ENCODE measurements at regions not wholly inside any gene's neighbourhood (a gene's known extent, or its start where the extent isn't known, plus 50 kb on each side); places are given as distances from the start of the nearest gene placed in this dataset.

- no peak for DNase-seq (ENCODE audit: low spot score)
Observed at GRCh38 chr9:105861972-105862371, 167.6 kb downstream of the TMEM38B start.

GRCh38 chr9:105864248-105864898 lies 170.0 kb downstream of the TMEM38B start:
- no peak for DNase-seq (ENCODE audit: low spot score)

DNA sequence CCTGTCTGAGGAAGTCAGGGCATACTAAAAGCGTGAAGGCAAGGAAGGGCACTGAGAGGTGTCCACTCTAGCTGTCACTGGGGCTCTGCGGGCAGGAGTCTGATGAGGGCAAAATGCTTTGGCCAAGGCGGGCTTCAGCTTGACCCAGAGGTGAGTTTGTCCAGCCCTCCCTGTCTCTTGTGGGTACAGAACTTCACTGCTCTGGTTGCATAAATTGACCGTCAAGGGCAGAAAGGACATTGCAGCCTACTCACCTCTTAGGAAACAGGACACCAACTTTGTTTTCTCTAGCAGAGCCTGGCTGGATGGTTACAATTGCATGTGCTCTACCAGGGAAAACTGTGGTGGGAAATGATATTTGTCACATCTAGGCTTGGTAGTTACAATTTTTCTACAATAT lies 170.9 kb downstream of the TMEM38B start:
- DNase-seq (ENCODE audit: low spot score): no peak

GRCh38 chr9:105871540-105871939 lies 177.2 kb downstream of the TMEM38B start:
- DNase-seq (ENCODE audit: low spot score): no peak

DNA sequence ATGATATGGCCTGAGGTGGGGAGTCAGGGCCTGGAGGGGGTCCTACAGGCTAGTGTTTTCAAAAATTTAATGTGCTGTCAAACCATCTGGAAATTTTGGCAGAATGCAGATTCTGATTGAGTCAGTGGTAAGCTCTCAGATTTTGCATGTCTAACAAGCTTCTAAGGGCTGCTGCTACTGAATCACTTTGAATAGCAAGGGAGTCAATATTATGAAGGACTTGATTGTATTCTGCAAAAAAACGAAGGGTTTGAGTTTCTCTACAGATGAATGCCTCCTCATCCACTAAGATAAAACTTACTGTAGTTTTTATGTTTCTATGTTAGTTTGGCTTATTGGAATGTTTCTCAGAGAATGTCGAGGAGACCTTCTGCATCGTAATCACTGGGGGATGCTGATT lies 179.5 kb downstream of the TMEM38B start:
- DNase-seq (ENCODE audit: low spot score): no peak

- no peak for DNase-seq (ENCODE audit: low spot score)
Observed at GRCh38 chr9:105877721-105878120, 183.4 kb downstream of the TMEM38B start.

- DNase-seq (ENCODE audit: low spot score): no peak
Observed at GRCh38 chr9:105879181-105879580, 184.8 kb downstream of the TMEM38B start.

GRCh38 chr9:105880517-105880916 lies 186.2 kb downstream of the TMEM38B start:
- DNase-seq (ENCODE audit: low spot score): no peak

GRCh38 chr9:105881021-105881420 lies 186.7 kb downstream of the TMEM38B start:
- no peak for DNase-seq (ENCODE audit: low spot score)

DNA sequence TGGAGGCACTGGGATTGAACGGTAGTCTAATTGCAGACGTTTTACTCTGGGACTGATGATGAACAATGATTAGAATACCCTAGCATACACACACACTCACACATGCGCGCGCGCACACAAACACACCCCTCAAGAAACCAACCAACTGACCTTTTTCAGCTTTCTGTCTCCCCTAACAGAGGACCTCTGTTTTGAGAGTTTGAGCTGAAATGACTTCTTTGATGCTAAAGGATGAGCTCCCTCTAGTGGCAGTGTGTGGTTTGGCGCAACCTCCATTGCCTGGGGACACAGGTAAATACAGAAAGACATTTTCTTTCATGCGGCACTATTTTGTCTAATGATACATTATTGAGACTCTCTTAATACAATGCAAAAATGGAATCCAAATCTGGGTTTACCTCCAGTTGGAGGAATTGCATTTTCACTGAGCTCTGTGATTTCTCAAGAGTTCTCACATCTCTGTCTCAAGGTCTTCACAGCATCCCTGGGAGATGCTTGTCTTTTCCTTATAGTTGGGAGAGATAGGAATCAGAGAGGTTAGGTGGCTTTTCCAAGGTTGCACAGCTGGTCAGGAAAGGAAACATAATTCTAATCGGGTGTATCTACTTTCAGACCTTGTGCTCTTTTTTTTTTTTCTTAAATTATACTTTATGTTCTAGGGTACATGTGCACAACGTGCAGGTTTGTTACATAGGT lies 187.5 kb downstream of the TMEM38B start:
- peak; percentile 96 for DNase-seq (ENCODE audit: low spot score)

DNA sequence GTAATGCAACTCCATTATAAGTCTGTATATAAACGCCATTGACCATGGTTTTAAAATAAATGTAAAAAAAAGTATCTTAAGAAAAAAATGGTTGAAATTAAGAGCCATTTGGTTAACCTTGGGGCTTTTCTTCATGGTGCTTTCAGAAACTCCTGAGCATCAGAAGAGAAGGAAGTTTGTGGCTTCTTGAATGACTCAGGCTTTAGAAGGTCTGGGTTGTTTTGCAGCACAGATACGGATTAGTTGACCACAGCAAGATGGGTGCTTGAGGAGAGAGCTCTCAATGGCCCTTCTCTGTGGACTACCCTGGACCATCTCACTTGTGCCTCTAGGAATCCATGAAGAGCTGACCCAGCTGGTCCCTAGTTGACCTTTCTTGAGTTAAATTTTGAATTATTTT lies 189.5 kb downstream of the TMEM38B start:
- DNase-seq (ENCODE audit: low spot score): no peak

DNA sequence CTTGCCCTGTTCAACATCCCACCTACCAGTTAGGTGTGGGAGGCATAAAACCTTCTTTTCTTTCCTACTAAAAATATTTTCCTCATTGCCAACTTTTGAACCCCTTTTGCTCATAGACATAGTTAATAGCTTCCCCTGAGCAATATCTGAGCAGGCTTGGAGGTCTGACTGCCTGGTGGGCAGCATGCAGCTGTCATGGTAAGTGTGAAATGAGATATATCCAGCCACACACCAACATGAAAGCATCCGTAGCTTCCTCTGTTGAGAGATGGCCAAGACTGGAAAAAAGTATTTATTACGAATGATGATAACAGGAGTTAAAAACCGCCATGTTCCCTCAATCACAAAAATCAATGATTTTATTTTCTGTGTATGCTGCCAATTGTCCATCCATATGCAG lies 190.1 kb downstream of the TMEM38B start:
- DNase-seq (ENCODE audit: low spot score): no peak

DNA sequence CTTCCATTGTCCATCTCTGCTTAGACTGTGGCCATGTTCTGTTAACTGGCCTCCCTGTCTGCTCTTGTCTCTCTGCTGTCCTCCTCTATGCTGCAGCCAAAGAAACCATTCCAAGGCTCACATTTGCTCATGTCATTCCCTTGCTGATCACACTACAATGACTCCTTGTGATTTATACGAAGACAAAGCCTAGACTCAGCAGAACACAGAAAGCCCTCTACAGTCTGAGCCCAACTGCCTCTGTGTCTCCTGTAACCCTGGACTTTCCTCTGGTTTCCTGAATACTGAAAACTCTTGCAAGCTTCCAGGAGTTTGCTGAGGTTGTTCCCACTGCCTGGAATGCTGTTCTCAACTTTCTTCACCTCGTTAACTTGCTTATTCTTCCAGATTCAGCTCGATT lies 191.8 kb downstream of the TMEM38B start:
- DNase-seq (ENCODE audit: low spot score): peak; percentile 97

GRCh38 chr9:105887679-105888078 lies 193.3 kb downstream of the TMEM38B start:
- no peak for DNase-seq (ENCODE audit: low spot score)

DNA sequence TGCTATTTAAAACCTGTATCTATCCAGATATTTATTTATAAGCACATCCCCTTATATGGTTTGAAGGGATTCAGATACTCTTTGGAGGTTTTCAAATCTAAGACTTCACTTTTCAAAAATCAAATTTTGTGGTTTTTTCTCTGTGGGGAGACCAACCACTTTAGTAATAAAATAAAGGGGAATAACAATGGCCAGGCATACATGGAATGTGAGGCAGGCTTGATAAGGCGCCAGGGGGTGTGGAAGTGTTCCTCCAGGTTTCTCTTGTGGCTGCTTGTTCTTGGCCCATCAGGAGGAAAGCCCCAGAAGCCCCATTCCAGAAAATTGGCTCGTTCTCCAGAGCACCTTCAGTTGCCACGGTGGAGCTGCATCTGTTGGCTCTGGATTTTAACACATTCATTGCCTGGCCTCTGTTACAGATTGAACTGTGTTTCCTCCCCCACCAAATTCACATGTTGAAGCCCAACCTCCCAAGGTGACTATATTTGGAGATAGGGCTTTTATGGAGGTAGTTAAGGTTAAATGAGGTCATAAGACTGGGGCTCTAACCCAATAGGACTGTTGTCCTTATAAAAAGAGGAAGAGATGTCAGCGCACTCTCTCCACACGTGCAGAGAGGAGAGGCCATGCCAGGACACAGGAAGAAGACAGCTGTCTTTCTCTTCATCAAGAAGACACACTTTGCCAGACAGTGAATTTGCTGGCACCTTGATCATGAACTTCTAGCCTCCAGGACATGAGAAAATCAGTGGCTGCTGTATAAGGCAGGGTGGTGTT lies 195.9 kb downstream of the TMEM38B start:
- DNase-seq (ENCODE audit: low spot score): no peak

- DNase-seq (ENCODE audit: low spot score): no peak
Observed at GRCh38 chr9:105900123-105900522, 205.8 kb downstream of the TMEM38B start.

DNA sequence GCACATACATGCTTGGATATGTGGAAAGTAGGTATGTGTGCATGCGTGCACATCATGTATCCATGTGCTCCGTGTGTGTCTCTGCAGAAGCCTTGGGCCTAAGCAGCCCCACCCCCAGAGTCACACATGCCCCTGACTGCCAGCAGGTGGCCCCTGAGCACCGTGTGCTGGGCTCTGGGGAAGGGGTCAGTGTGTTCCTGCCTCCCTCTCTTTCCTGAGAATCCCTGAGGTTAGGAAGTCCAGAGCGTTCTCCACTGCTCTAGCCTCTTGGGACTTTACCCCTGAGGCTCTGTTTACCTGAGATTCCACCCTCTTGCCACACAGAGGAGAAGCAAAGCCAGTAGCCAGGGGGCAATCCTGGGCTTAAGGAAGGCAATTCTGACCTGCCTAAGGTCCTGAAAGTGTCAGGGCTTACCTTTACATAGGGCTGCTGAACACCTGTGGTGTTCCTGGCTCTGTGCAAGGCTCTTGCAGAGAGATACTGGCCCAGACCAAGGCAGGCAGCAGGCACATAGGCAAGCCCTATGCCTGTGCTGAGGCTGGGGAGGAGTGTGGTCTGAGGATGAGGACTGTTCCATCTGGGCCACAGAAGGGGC lies 207.3 kb downstream of the TMEM38B start:
- peak; percentile 80 for DNase-seq (ENCODE audit: low spot score)

- DNase-seq (ENCODE audit: low spot score): no peak
Observed at GRCh38 chr9:105908069-105908468, 213.7 kb downstream of the TMEM38B start.

DNA sequence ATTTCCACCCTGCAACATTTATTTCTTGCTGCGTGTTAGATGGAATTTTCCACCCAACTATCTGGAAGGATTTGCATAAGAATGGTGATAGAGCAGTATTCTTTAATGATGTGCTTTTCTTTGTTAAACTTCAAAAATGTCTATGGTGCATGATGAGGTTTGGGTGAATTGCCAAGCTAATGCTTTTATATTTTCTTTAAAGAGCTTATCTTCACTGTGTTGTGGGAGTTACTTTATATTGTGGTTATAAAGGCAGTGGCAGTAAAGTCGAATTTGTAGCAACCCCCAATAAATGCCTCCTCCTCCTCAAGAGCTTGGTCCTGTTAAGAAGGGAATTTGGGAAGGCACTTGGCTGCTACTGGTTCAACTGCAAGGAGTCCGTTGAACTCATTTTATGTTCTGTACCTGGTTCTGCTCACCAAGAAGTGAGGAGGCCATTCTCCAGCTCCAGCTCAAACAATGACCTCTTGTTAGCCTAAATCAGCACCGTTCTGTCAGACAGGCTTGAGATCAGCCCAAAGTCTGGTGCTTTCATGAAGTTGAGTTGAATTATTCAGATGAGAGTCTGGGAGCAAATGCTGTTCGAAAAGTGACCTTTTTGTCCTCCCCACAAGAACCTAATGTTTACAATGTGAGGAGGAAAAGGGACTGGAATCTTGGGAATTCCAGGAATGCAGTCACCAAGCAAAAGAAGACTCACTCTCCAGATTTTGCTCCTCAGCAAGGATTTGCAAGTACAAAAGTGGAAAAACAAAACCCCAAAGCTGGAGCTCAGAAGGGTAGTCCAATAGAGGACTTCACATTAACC lies 217.0 kb downstream of the TMEM38B start:
- DNase-seq (ENCODE audit: low spot score): peak; percentile 70

DNA sequence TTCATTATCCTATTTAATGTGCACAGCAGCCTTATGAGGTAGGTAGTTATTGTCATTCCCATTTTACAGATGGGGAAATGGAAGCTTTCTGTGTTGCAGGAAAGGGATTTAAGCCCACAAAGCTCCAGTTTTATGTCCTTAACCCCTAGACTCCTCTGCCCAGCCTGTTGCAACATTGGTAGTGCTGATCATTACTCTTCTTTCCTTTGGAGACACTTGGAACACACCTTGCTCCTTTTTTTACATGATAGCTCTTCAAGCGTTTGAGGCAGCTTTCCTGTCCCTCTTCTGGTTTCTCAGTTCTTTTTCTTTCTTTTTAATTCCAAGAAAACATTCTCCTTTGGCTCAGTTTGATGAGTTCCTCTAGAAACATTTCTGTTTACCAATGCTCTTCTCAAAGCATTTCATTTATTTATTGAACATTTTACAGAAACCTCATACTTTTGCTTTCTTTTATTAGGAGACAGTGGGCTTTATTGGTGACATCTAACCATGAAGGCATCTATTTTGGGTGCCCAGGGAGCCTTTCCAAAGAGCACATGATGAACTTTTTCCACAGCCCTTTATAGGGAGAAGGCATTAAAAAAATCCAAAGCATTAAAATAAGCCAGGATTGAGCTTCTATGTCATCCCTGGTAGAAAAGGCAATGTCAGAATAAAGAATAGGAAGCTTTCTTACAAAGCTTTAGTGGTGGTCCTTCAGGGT lies 218.0 kb downstream of the TMEM38B start:
- no peak for DNase-seq (ENCODE audit: low spot score)

DNA sequence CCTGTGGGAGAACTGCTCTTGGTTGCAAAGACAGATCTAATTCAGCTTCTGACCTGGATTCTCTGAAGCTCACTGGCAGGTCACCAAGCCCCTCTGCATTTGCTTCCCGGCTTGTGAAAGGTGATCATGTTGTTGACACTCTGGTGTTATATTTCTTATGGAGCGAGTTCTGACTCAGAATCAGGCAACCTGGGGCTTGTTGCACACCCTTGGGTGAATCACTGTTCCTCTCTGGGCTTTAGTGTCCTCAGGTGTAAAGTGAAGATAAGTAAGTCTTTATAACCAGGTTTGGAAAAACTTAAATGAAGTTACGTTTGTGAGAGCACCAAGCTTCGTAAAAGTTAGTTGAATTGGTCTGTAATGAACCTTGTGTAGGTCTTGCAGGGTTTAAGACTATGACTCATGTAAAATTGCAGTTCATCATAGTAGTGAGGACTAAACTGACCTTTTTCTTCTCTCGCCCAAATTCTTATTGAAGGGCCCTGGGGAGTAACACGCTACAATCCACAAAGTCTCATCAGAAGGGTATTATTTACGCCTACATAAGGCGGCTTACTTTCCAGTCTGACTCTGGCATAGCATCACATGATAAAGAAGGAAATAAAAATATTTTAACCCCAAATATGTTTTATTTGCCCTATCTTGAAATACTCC lies 218.6 kb downstream of the TMEM38B start:
- DNase-seq (ENCODE audit: low spot score): no peak

Data from pons (tissue), 1 donor.